ENCODE measurements at regions not wholly inside any gene's neighbourhood (a gene's known extent, or its start where the extent isn't known, plus 50 kb on each side); places are given as distances from the start of the nearest gene placed in this dataset.

GRCh38 chr9:107386396-107386795 lies 103.2 kb downstream of the KLF4 start:
- H3K4me3 ChIP-seq (ENCODE audit: low read length in 2 of 2) = no peak overlapping the region
- H3K9ac ChIP-seq (ENCODE audit: low read depth in 1 of 2, low read length in 2 of 2) = no peak overlapping the region
- H3K4me1 ChIP-seq (ENCODE audit: control insufficient read depth in 2 of 2, insufficient read depth in 2 of 2, low read length in 2 of 2) = peaks cover 0 to 5% of the 10 kb centered on the region in 2 donors
- H3K27me3 ChIP-seq (ENCODE audit: control insufficient read depth in 2 of 2, insufficient read depth in 2 of 2, low read length in 2 of 2) = no peaks in the 10 kb centered on the region
- H3K27ac ChIP-seq (ENCODE audit: low read depth in 2 of 2, low read length in 2 of 2) = no peak overlapping the region
- H3K9me3 ChIP-seq (ENCODE audit: control insufficient read depth in 2 of 2, low read length in 2 of 2) = no peaks in the 10 kb centered on the region
- no peaks in the 10 kb centered on the region for H3K36me3 ChIP-seq (ENCODE audit: control insufficient read depth in 2 of 2, insufficient read depth in 2 of 2, low read length in 2 of 2)

Measured in mucosa of rectum (tissue), 2 donors.